Spleen (tissue), 7 donors: ENCODE measurements at regions not wholly inside any gene's neighbourhood (a gene's known extent, or its start where the extent isn't known, plus 50 kb on each side); places are given as distances from the start of the nearest gene placed in this dataset.

Experiments used
- CTCF ChIP-seq, 11 experiments: fragments of 200-600 bp in 7 of 11; fragments of 450-650 bp in 4 of 11; sonication (generic) in 4 of 11; IDR thresholded peaks in 8 of 11; conservative IDR thresholded peaks in 3 of 11; 1 replicate in 7 of 11; 2 replicates in 4 of 11; pipeline versions ENCODE4 v1.4.0 to v1.8.0; 2016 to 2021; ENCODE audit warnings: antibody characterized with exemption in 11 of 11, inconsistent platforms in 4 of 11, mild to moderate bottlenecking in 1 of 11
- POLR2A ChIP-seq, 3 donors: fragments of 450-650 bp; IDR thresholded peaks; one replicate each; pipeline ENCODE4 v1.5.1; 2017; ENCODE audit warnings: antibody characterized with exemption in 3 of 3, mild to moderate bottlenecking in 1 of 3
- POLR2AphosphoS5 ChIP-seq, 3 donors: sonication (generic); formaldehyde crosslinking; IDR thresholded peaks; one replicate each; pipeline ENCODE4 v1.5.1; 2017; ENCODE audit warnings: antibody characterized with exemption in 3 of 3
- donor health status: DM: no; HTN: no; CAD: no; lungs with moderate emphysema.
- donor health status: DM: no; HTN: no; CAD: no.
- donor health status: DM: no; HTN: no; CAD: no.

GRCh38 chr11:21634956-21635355, 557.9 kb upstream of the ANO5 start:
- no peak for TF ChIP-seq CTCF (IDR thresholded peaks at IDR 0.05 in 8 of 11, conservative IDR thresholded peaks at IDR 0.05 in 3 of 11)
- no peak for TF ChIP-seq POLR2AphosphoS5 (IDR thresholded peaks at IDR 0.05)
- no peak for TF ChIP-seq POLR2A (IDR thresholded peaks at IDR 0.05)
